ENCODE measurements at regions not wholly inside any gene's neighbourhood (a gene's known extent, or its start where the extent isn't known, plus 50 kb on each side); places are given as distances from the start of the nearest gene placed in this dataset.
"Not testable (repeated sequence)": the region's sequence is repeated elsewhere in the genome, so short reads cannot be mapped to it uniquely, and the experiment has no call there.

- Mint-ChIP-seq H3K9me3 (peaks cover 2 to 5% of the 10 kb centered on the region in 2 donors), H3K27ac (no peak overlapping the region), H3K4me3 (no peak overlapping the region), H3K36me3 (ENCODE audit: insufficient read depth in 2 of 2) (no peaks in the 10 kb centered on the region), H3K4me1 (ENCODE audit: low read depth) (no peaks in the 10 kb centered on the region), H3K27me3 (ENCODE audit: low read depth) (no peaks in the 10 kb centered on the region)
- ATAC-seq (replicated peaks in 1 of 2) (no peak), DNase-seq (no peak)
These were observed 726.9 kb upstream of the CHAC2 start for GRCh38 chr2:53040536-53041229.

GRCh38 chr2:53036196-53036595, 731.4 kb upstream of the CHAC2 start:
- DNase-seq (no peak), ATAC-seq (replicated peaks in 1 of 2) (no peak)
- Mint-ChIP-seq H3K9me3 (no peaks in the 10 kb centered on the region), H3K27ac (no peak overlapping the region), H3K4me3 (no peak overlapping the region), H3K36me3 (ENCODE audit: insufficient read depth in 2 of 2) (no peaks in the 10 kb centered on the region), H3K27me3 (ENCODE audit: low read depth) (no peaks in the 10 kb centered on the region), H3K4me1 (ENCODE audit: low read depth) (no peaks in the 10 kb centered on the region)

- no peaks in the 10 kb centered on the region for H3K27me3 Mint-ChIP-seq (ENCODE audit: low read depth)
- no peaks in the 10 kb centered on the region for H3K9me3 Mint-ChIP-seq
These were observed 732.5 kb upstream of the CHAC2 start for GRCh38 chr2:53035153-53035552.

GRCh38 chr2:53033411-53033810, 734.2 kb upstream of the CHAC2 start:
- Mint-ChIP-seq H3K9me3 (peaks cover 0 to 1% of the 10 kb centered on the region in 2 donors), H3K36me3 (ENCODE audit: insufficient read depth in 2 of 2) (no peaks in the 10 kb centered on the region), H3K4me1 (ENCODE audit: low read depth) (no peaks in the 10 kb centered on the region), H3K27me3 (ENCODE audit: low read depth) (no peaks in the 10 kb centered on the region), H3K27ac (no peak overlapping the region), H3K4me3 (no peak overlapping the region)
- DNase-seq = no peak
- ATAC-seq (replicated peaks in 1 of 2) = no peak

More at GRCh38 chr2:53035153-53035552, 732.5 kb upstream of the CHAC2 start:
- Mint-ChIP-seq H3K27ac (no peak overlapping the region), H3K4me3 (no peak overlapping the region), H3K4me1 (ENCODE audit: low read depth) (no peaks in the 10 kb centered on the region), H3K36me3 (ENCODE audit: insufficient read depth in 2 of 2) (no peaks in the 10 kb centered on the region)
- DNase-seq (no peak), ATAC-seq (replicated peaks in 1 of 2) (no peak)

- Mint-ChIP-seq H3K9me3 (peaks cover 4 to 5% of the 10 kb centered on the region in 2 donors), H3K36me3 (ENCODE audit: insufficient read depth in 2 of 2) (no peaks in the 10 kb centered on the region), H3K27ac (no peak overlapping the region), H3K4me1 (ENCODE audit: low read depth) (no peaks in the 10 kb centered on the region), H3K27me3 (ENCODE audit: low read depth) (no peaks in the 10 kb centered on the region), H3K4me3 (no peak overlapping the region)
- DNase-seq (no peak), ATAC-seq (replicated peaks in 1 of 2) (no peak)
These were observed 738.7 kb upstream of the CHAC2 start for GRCh38 chr2:53028746-53029423.

- Mint-ChIP-seq H3K27me3 (ENCODE audit: low read depth) (no peaks in the 10 kb centered on the region), H3K36me3 (ENCODE audit: insufficient read depth in 2 of 2) (peaks cover 3% of the 10 kb centered on the region in 2 donors), H3K27ac (no peak overlapping the region), H3K9me3 (peaks cover 6 to 12% of the 10 kb centered on the region in 2 donors), H3K4me1 (ENCODE audit: low read depth) (no peaks in the 10 kb centered on the region), H3K4me3 (no peak overlapping the region)
- ATAC-seq (replicated peaks in 1 of 2) (no peak), DNase-seq (no peak)
These were observed 739.4 kb upstream of the CHAC2 start for GRCh38 chr2:53028225-53028624.

- ATAC-seq (replicated peaks in 1 of 2) = peak in 1 of 2 donors; percentile 28
- not testable (repeated sequence) for H3K4me1 Mint-ChIP-seq (ENCODE audit: low read depth); H3K27ac Mint-ChIP-seq; H3K27me3 Mint-ChIP-seq (ENCODE audit: low read depth); DNase-seq; H3K4me3 Mint-ChIP-seq; H3K36me3 Mint-ChIP-seq (ENCODE audit: insufficient read depth in 2 of 2)
- peaks cover 6 to 12% of the 10 kb centered on the region in 2 donors for H3K9me3 Mint-ChIP-seq
These were observed 745.4 kb upstream of the CHAC2 start for GRCh38 chr2:53022248-53022647.

GRCh38 chr2:53021828-53022227, 745.8 kb upstream of the CHAC2 start:
- ATAC-seq (replicated peaks in 1 of 2) (no peak), DNase-seq (no peak)
- no peaks in the 10 kb centered on the region for H3K4me1 Mint-ChIP-seq (ENCODE audit: low read depth)
- H3K27me3 Mint-ChIP-seq (ENCODE audit: low read depth) = no peaks in the 10 kb centered on the region
- no peak overlapping the region for H3K27ac Mint-ChIP-seq
- no peak overlapping the region for H3K4me3 Mint-ChIP-seq
- peaks cover 3 to 4% of the 10 kb centered on the region in 2 donors for H3K36me3 Mint-ChIP-seq (ENCODE audit: insufficient read depth in 2 of 2)
- peaks cover 6 to 12% of the 10 kb centered on the region in 2 donors for H3K9me3 Mint-ChIP-seq

- H3K36me3 Mint-ChIP-seq (ENCODE audit: insufficient read depth in 2 of 2) = peaks cover 3 to 4% of the 10 kb centered on the region in 2 donors
- no peak overlapping the region for H3K4me3 Mint-ChIP-seq
- H3K9me3 Mint-ChIP-seq = peaks cover 6 to 12% of the 10 kb centered on the region in 2 donors
- no peak overlapping the region for H3K27ac Mint-ChIP-seq
- H3K4me1 Mint-ChIP-seq (ENCODE audit: low read depth) = no peaks in the 10 kb centered on the region
- DNase-seq (no peak), ATAC-seq (replicated peaks in 1 of 2) (no peak)
- no peaks in the 10 kb centered on the region for H3K27me3 Mint-ChIP-seq (ENCODE audit: low read depth)
These were observed 746.3 kb upstream of the CHAC2 start for GRCh38 chr2:53021292-53021691.

GRCh38 chr2:53018825-53019425, 748.7 kb upstream of the CHAC2 start:
- peaks cover 3 to 4% of the 10 kb centered on the region in 2 donors for H3K36me3 Mint-ChIP-seq (ENCODE audit: insufficient read depth in 2 of 2)
- H3K9me3 Mint-ChIP-seq = peaks cover 6 to 11% of the 10 kb centered on the region in 2 donors
- H3K4me3 Mint-ChIP-seq = no peak overlapping the region
- ATAC-seq (replicated peaks in 1 of 2) (no peak), DNase-seq (no peak)
- no peaks in the 10 kb centered on the region for H3K27me3 Mint-ChIP-seq (ENCODE audit: low read depth)
- no peaks in the 10 kb centered on the region for H3K4me1 Mint-ChIP-seq (ENCODE audit: low read depth)
- no peak overlapping the region for H3K27ac Mint-ChIP-seq

- H3K36me3 Mint-ChIP-seq (ENCODE audit: insufficient read depth in 2 of 2) = no peaks in the 10 kb centered on the region
- DNase-seq (no peak), ATAC-seq (replicated peaks in 1 of 2) (no peak)
- H3K9me3 Mint-ChIP-seq = peaks cover 2 to 14% of the 10 kb centered on the region in 2 donors
- H3K4me1 Mint-ChIP-seq (ENCODE audit: low read depth) = no peaks in the 10 kb centered on the region
- H3K4me3 Mint-ChIP-seq = no peak overlapping the region
- H3K27me3 Mint-ChIP-seq (ENCODE audit: low read depth) = no peaks in the 10 kb centered on the region
- no peak overlapping the region for H3K27ac Mint-ChIP-seq
These were observed 760.6 kb upstream of the CHAC2 start for GRCh38 chr2:53006980-53007379.

GRCh38 chr2:53004413-53004812, 763.2 kb upstream of the CHAC2 start:
- no peaks in the 10 kb centered on the region for H3K36me3 Mint-ChIP-seq (ENCODE audit: insufficient read depth in 2 of 2)
- ATAC-seq (replicated peaks in 1 of 2) (no peak), DNase-seq (no peak)
- H3K27ac Mint-ChIP-seq = no peak overlapping the region
- no peaks in the 10 kb centered on the region for H3K4me1 Mint-ChIP-seq (ENCODE audit: low read depth)
- H3K27me3 Mint-ChIP-seq (ENCODE audit: low read depth) = no peaks in the 10 kb centered on the region
- peaks cover 2 to 14% of the 10 kb centered on the region in 2 donors for H3K9me3 Mint-ChIP-seq
- no peak overlapping the region for H3K4me3 Mint-ChIP-seq

- Mint-ChIP-seq H3K9me3 (peaks cover 9 to 11% of the 10 kb centered on the region in 2 donors), H3K27ac (no peak overlapping the region), H3K4me3 (no peak overlapping the region), H3K27me3 (ENCODE audit: low read depth) (no peaks in the 10 kb centered on the region), H3K36me3 (ENCODE audit: insufficient read depth in 2 of 2) (no peaks in the 10 kb centered on the region), H3K4me1 (ENCODE audit: low read depth) (no peaks in the 10 kb centered on the region)
- ATAC-seq (replicated peaks in 1 of 2) = no peak
- no peak for DNase-seq
These were observed 772.2 kb upstream of the CHAC2 start for GRCh38 chr2:52995424-52995823.

Measured in activated T-cell treated with anti-CD3 and anti-CD28 coated beads, Interleukin-2, amount 50 U/mL, for 72 hours (primary cell).